A549 (cell line): ENCODE measurements at regions not wholly inside any gene's neighbourhood (a gene's known extent, or its start where the extent isn't known, plus 50 kb on each side); places are given as distances from the start of the nearest gene placed in this dataset.

Experiments used
- ATAC-seq, 2 experiments: fragments of 200-7000 bp in 1 of 2; fragments of >200 bp in 1 of 2; cut with Nextera tagmentation in 1 of 2; cut with Tn5 transposase in 1 of 2; 3 replicates each; pipeline versions ENCODE4 v1.8.0 to v1.9.1; 2018 to 2020; ENCODE audit warnings: mild to moderate bottlenecking in 1 of 2, moderate library complexity in 1 of 2
- CTCF ChIA-PET: fragments of 300-600 bp; sonication (Branson Sonifier 250); formaldehyde crosslinking; extraction: SDS; loops from one replicate; lab custom pipeline; 2021; ENCODE audit warnings: antibody characterized with exemption, inconsistent platforms; lab: Yijun Ruan, JAX
- POLR2A ChIA-PET: fragments of 350-600 bp; formaldehyde crosslinking; extraction: SDS; loops from one replicate; lab custom pipeline; 2021; ENCODE audit warnings: antibody characterized with exemption, inconsistent platforms; lab: Yijun Ruan, JAX
- DNase-seq, 2 experiments: peaks; one replicate each; pipeline versions ENCODE4 v3.0.0 to v3.0.0-alpha.2; 2011 to 2016; ENCODE audit warnings: low read depth in 1 of 2, low spot score in 1 of 2
- FAIRE-seq: peaks from 2 replicates; lab custom pipeline; 2011; peaks lifted over from hg19 to GRCh38; lab: Jason Lieb, UNC
- H3K27ac ChIP-seq, 2 experiments: fragments of >200 bp; sonication (Bioruptor Twin); formaldehyde crosslinking; 3 replicates each; pipeline ENCODE4 v1.5.1; 2016 to 2017
- H3K4me1 ChIP-seq: fragments of >200 bp; sonication (Bioruptor Twin); formaldehyde crosslinking; 3 replicates; pipeline ENCODE4 v1.6.1; 2016
- H3K4me2 ChIP-seq: fragments of >200 bp; sonication (Bioruptor Twin); formaldehyde crosslinking; 3 replicates; pipeline ENCODE4 v1.6.1; 2016
- H3K4me3 ChIP-seq: fragments of >200 bp; sonication (Bioruptor Twin); formaldehyde crosslinking; 3 replicates; pipeline ENCODE4 v1.5.1; 2016
- H3K9me3 ChIP-seq: fragments of >200 bp; sonication (Bioruptor Twin); formaldehyde crosslinking; 3 replicates; pipeline ENCODE4 v1.6.1; 2016
- BHLHE40 ChIP-seq: IDR thresholded peaks from 2 replicates; pipeline ENCODE4 v1.6.1; 2012; ENCODE audit warnings: low read depth, low read length, inconsistent platforms
- CBX2 ChIP-seq: fragments of 200-600 bp; sonication (generic); IDR thresholded peaks from 2 replicates; pipeline ENCODE4 v1.6.1; 2016; ENCODE audit warnings: low read depth, mild to moderate bottlenecking, borderline replicate concordance
- CBX8 ChIP-seq: fragments of 200-600 bp; sonication (generic); IDR thresholded peaks from 2 replicates; pipeline ENCODE4 v1.6.1; 2016
- CEBPB ChIP-seq, 2 experiments: fragments of >200 bp in 1 of 2; sonication (Bioruptor Twin) in 1 of 2; formaldehyde crosslinking in 1 of 2; IDR thresholded peaks; 2 replicates each; pipeline ENCODE4 v1.6.1; 2012 to 2016
- CHD4 ChIP-seq: fragments of 200-600 bp; sonication (generic); IDR thresholded peaks from 2 replicates; pipeline ENCODE4 v1.6.1; 2016; ENCODE audit warnings: antibody characterized with exemption, mild to moderate bottlenecking, borderline replicate concordance
- EHF ChIP-seq: fragments of 250-450 bp; sonication (Bioruptor Pico); IDR thresholded peaks from 2 replicates; pipeline ENCODE4 v1.5.0; 2020; ENCODE audit warnings: mild to moderate bottlenecking
- EHMT2 ChIP-seq: fragments of 200-600 bp; sonication (generic); IDR thresholded peaks from 2 replicates; pipeline ENCODE4 v1.6.1; 2016; ENCODE audit warnings: antibody characterized with exemption, low read depth, mild to moderate bottlenecking, moderate library complexity
- EP300 ChIP-seq, 2 experiments: fragments of >200 bp; sonication (Bioruptor Twin); formaldehyde crosslinking; IDR thresholded peaks; 2 replicates in 1 of 2; 3 replicates in 1 of 2; pipeline ENCODE4 v1.6.1; 2016 to 2017
- FOSL2 ChIP-seq, 2 experiments: fragments of 450-650 bp in 1 of 2; fragments of >200 bp in 1 of 2; sonication (Bioruptor Twin) in 1 of 2; formaldehyde crosslinking; IDR thresholded peaks; 2 replicates each; pipeline versions ENCODE4 v1.5.0 to v1.6.1; 2016 to 2020; ENCODE audit warnings: mild to moderate bottlenecking in 1 of 2, moderate library complexity in 1 of 2
- JUNB ChIP-seq: fragments of >200 bp; sonication (Bioruptor Twin); formaldehyde crosslinking; IDR thresholded peaks from 2 replicates; pipeline ENCODE4 v1.6.1; 2016
- MAZ ChIP-seq: fragments of 150-350 bp; IDR thresholded peaks from 2 replicates; pipeline ENCODE4 v1.6.1; 2014; ENCODE audit warnings: antibody characterized with exemption, low read depth, low read length, borderline replicate concordance
- NFE2L2 ChIP-seq: fragments of 150-350 bp; conservative IDR thresholded peaks from 2 replicates; pipeline ENCODE4 v1.6.1; 2014; ENCODE audit warnings: low read length
- RAD21 ChIP-seq, 2 experiments: fragments of >200 bp in 1 of 2; sonication (Bioruptor Twin) in 1 of 2; formaldehyde crosslinking in 1 of 2; IDR thresholded peaks in 1 of 2; conservative IDR thresholded peaks in 1 of 2; 2 replicates in 1 of 2; 3 replicates in 1 of 2; pipeline ENCODE4 v1.6.1; 2012 to 2018; ENCODE audit warnings: inconsistent platforms in 1 of 2
- SREBF2 ChIP-seq: fragments of 450-650 bp; IDR thresholded peaks from 2 replicates; pipeline ENCODE4 v1.6.1; 2014; ENCODE audit warnings: mild to moderate bottlenecking, moderate library complexity
- ZC3H11A ChIP-seq: fragments of 450-650 bp; IDR thresholded peaks from 2 replicates; pipeline ENCODE4 v1.6.1; 2014; ENCODE audit warnings: antibody characterized with exemption, mild to moderate bottlenecking
- ZSCAN20 ChIP-seq: fragments of 250-450 bp; sonication (Bioruptor Pico); IDR thresholded peaks from 2 replicates; pipeline ENCODE4 v1.8.0; 2022; ENCODE audit warnings: mild to moderate bottlenecking, moderate library complexity
- WGBS: methylation state at CpG from one replicate; pipeline ENCODE4 v1.1.6; 2017; ENCODE audit errors: missing lambda C conversion rate; 5-methylcytosine and 5-hydroxymethylcytosine counted together
- TF ChIP-seq, protein P1 (sequence below): IDR thresholded peaks from 2 replicates; pipeline ENCODE4 v1.6.1; 2012
- TF ChIP-seq, protein P2 (sequence below): fragments of >200 bp; sonication (Bioruptor Twin); formaldehyde crosslinking; IDR thresholded peaks from 2 replicates; pipeline ENCODE4 v1.6.1; 2016
- TF ChIP-seq, protein P3 (sequence below): fragments of 200-600 bp; sonication (generic); IDR thresholded peaks from 2 replicates; pipeline ENCODE4 v1.6.1; 2016; ENCODE audit warnings: antibody characterized with exemption, mild to moderate bottlenecking, moderate library complexity
- TF ChIP-seq, protein P4 (sequence below): fragments of 250-450 bp; sonication (Bioruptor Pico); IDR thresholded peaks from 2 replicates; pipeline ENCODE4 v1.5.0; 2021; ENCODE audit warnings: mild to moderate bottlenecking, moderate library complexity, borderline replicate concordance

DNA sequence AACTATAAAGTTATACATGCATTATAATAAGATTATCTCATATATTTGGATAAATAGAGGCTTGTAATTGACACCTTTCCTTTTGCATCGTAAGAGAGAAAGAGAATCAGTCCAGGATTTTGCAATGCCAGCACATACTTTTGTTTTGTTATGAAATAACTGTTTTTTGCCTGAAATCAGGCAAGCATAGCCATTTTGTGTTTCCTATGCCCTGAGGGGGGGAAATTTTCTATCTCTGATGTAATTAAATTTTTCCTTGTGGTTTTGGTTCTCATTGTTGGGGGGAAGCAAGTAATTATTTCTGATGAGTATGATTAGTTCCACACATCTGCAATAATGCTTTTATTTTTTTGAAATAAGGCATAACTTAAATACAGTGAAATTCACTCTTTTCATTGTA, 229.4 kb downstream of the NDFIP2 start:
- 64% methylated on average over 1 of the region's 1 CpG for WGBS
- H3K4me3 ChIP-seq = no peak overlapping the region
- H3K27ac ChIP-seq = no peak overlapping the region; a peak in 1 of 6 replicates
- FAIRE-seq (no peak), DNase-seq (no peak), ATAC-seq (no peak)
- H3K9me3 ChIP-seq = no peaks in the 10 kb centered on the region
- H3K4me2 ChIP-seq = no peak overlapping the region
- TF ChIP-seq JUNB = no peak
- peaks cover 13% of the 10 kb centered on the region; the same call in 2 of the 3 replicates for H3K4me1 ChIP-seq
- POLR2A ChIA-PET = no interaction called here
- CTCF ChIA-PET = no interaction called here

DNA sequence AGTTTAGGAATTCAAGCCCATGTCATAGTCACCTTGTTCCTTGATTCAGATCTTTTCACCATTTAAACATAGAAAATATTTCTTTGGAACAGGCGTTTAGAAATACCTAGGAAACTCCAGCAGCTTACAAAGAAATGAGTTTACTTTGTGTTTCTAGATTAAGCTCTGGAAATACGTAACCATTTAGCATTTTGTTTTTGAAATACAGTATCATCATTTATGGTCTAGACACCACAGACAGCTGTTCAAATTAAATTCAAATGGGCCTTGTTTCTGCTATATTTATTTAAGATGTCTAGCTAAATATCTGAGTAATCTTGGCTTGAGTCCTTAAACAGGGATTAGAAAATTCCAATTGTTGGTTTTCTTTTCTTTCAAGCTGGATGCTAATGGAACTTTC, 228.5 kb downstream of the NDFIP2 start:
- Histone ChIP-seq H3K4me1 (peaks cover 13% of the 10 kb centered on the region; the same call in 2 of the 3 replicates), H3K4me3 (no peak overlapping the region), H3K27ac (peak overlapping the region in 1 of 2 experiments; percentile 33; a peak in 2 of 6 replicates), H3K4me2 (peak overlapping the region; percentile 5; the same call in 1 of the 3 replicates), H3K9me3 (no peaks in the 10 kb centered on the region)
- TF ChIP-seq, protein P1, sequence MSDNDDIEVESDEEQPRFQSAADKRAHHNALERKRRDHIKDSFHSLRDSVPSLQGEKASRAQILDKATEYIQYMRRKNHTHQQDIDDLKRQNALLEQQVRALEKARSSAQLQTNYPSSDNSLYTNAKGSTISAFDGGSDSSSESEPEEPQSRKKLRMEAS = no peak
- TF ChIP-seq RAD21 (conservative IDR thresholded peaks at IDR 0.05 in 1 of 2, IDR thresholded peaks at IDR 0.05 in 1 of 2) = no peak
- no peak for TF ChIP-seq MAZ
- TF ChIP-seq ZSCAN20 = no peak
- TF ChIP-seq ZC3H11A = no peak
- TF ChIP-seq EP300 (IDR thresholded peaks at IDR 0.05) = no peak
- FAIRE-seq (no peak), DNase-seq (no peak), ATAC-seq (no peak)
- CTCF ChIA-PET = no interaction called here
- POLR2A ChIA-PET = no interaction called here
- WGBS = 28% methylated on average over 2 of the region's 2 CpGs

DNA sequence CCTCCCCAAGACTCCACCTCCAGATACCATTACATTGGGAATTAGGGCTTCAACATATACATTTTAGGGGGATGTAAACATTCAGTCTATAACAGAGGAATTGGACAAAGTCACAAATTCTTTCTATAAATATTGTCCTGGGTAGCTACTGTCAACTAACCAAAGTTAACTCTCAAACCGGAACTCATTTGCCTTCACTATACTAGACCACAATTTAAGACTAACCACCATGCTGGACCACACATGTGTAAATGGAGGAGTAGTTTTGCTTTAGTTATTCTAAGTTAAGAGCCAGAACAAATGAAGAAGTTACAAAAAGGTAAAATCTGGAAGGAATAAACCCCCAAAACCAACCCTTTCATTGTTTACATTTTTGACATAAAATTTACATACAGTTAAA, 222.8 kb downstream of the NDFIP2 start:
- TF ChIP-seq EP300 (IDR thresholded peaks at IDR 0.05) (no peak), EHF (no peak), CBX8 (no peak), BHLHE40 (no peak)
- Histone ChIP-seq H3K4me2 (no peak overlapping the region), H3K4me3 (no peak overlapping the region), H3K9me3 (no peaks in the 10 kb centered on the region), H3K27ac (no peak overlapping the region), H3K4me1 (no peaks in the 10 kb centered on the region)
- no peak for DNase-seq
- ChIA-PET CTCF (interaction anchor here (0.7 to 0.9 kb wide), 2 partner anchors 12 to 63 kb away, joined by 3 read pairs; no protein-coding TSS in a partner anchor), POLR2A (no interaction called here)
- FAIRE-seq = no peak
- WGBS = 86% methylated on average over 1 of the region's 1 CpG
- no peak for ATAC-seq

DNA sequence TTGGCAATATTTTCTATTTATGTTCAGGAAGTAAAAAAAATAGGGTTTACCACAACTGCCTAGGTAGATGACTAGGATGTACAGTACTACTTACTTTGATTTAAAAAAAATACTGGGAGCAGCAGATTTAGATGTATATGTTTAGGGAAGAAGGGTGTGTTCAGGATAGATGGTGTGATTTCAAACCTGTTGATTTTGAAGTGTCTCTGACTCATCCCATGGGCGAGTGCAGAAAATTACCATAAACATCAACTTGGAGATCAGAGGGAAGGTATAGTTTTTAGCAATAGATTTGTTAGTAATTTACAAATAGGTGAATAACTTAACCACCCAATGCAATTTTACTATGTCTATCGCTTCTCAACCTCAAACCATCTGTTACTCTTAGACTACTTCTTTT, 214.8 kb downstream of the NDFIP2 start:
- TF ChIP-seq MAZ = no peak
- TF ChIP-seq SREBF2 = no peak
- TF ChIP-seq, protein P2, sequence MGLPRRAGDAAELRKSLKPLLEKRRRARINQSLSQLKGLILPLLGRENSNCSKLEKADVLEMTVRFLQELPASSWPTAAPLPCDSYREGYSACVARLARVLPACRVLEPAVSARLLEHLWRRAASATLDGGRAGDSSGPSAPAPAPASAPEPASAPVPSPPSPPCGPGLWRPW = no peak
- TF ChIP-seq CHD4 = no peak
- TF ChIP-seq, protein P3, sequence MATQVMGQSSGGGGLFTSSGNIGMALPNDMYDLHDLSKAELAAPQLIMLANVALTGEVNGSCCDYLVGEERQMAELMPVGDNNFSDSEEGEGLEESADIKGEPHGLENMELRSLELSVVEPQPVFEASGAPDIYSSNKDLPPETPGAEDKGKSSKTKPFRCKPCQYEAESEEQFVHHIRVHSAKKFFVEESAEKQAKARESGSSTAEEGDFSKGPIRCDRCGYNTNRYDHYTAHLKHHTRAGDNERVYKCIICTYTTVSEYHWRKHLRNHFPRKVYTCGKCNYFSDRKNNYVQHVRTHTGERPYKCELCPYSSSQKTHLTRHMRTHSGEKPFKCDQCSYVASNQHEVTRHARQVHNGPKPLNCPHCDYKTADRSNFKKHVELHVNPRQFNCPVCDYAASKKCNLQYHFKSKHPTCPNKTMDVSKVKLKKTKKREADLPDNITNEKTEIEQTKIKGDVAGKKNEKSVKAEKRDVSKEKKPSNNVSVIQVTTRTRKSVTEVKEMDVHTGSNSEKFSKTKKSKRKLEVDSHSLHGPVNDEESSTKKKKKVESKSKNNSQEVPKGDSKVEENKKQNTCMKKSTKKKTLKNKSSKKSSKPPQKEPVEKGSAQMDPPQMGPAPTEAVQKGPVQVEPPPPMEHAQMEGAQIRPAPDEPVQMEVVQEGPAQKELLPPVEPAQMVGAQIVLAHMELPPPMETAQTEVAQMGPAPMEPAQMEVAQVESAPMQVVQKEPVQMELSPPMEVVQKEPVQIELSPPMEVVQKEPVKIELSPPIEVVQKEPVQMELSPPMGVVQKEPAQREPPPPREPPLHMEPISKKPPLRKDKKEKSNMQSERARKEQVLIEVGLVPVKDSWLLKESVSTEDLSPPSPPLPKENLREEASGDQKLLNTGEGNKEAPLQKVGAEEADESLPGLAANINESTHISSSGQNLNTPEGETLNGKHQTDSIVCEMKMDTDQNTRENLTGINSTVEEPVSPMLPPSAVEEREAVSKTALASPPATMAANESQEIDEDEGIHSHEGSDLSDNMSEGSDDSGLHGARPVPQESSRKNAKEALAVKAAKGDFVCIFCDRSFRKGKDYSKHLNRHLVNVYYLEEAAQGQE = no peak
- TF ChIP-seq NFE2L2 = no peak
- no peak for TF ChIP-seq EHF
- no peak for TF ChIP-seq JUNB
- TF ChIP-seq FOSL2 (IDR thresholded peaks at IDR 0.05) = no peak
- no peak for TF ChIP-seq FOSL2 (CRISPR knock-in tag; IDR thresholded peaks at IDR 0.05)
- TF ChIP-seq CBX2 = no peak
- no peak for TF ChIP-seq EHMT2
- TF ChIP-seq, protein P4, sequence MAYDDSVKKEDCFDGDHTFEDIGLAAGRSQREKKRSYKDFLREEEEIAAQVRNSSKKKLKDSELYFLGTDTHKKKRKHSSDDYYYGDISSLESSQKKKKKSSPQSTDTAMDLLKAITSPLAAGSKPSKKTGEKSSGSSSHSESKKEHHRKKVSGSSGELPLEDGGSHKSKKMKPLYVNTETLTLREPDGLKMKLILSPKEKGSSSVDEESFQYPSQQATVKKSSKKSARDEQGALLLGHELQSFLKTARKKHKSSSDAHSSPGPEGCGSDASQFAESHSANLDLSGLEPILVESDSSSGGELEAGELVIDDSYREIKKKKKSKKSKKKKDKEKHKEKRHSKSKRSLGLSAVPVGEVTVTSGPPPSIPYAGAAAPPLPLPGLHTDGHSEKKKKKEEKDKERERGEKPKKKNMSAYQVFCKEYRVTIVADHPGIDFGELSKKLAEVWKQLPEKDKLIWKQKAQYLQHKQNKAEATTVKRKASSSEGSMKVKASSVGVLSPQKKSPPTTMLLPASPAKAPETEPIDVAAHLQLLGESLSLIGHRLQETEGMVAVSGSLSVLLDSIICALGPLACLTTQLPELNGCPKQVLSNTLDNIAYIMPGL (CRISPR knock-in tag) = no peak
- no peak for TF ChIP-seq CEBPB (IDR thresholded peaks at IDR 0.05)
- TF ChIP-seq, protein P1 = no peak
- no peak for TF ChIP-seq ZC3H11A
- Histone ChIP-seq H3K4me3 (no peak overlapping the region), H3K27ac (no peak overlapping the region), H3K4me2 (no peak overlapping the region), H3K9me3 (no peaks in the 10 kb centered on the region), H3K4me1 (no peaks in the 10 kb centered on the region)
- WGBS = 70% methylated on average over 2 of the region's 2 CpGs
- CTCF ChIA-PET = no interaction called here
- FAIRE-seq (no peak), DNase-seq (no peak), ATAC-seq (no peak)
- POLR2A ChIA-PET = no interaction called here
